Calu3 (cell line): ENCODE measurements at regions not wholly inside any gene's neighbourhood (a gene's known extent, or its start where the extent isn't known, plus 50 kb on each side); places are given as distances from the start of the nearest gene placed in this dataset.

Experiments used
- BruUV-seq: library from RNA; stranded (reverse); fragments of 400-500 nt; replicated peaks from 2 replicates; lab custom pipeline; 2021; lab: Mats Ljungman, UMichigan
- CTCF ChIA-PET: fragments of 300-600 bp; sonication (Branson Sonifier 250); formaldehyde crosslinking; loops from one replicate; lab custom pipeline; 2022; ENCODE audit warnings: antibody characterized with exemption; lab: Charles Lee
- DNase-seq: peaks from one replicate; pipeline ENCODE4 v3.0.0; 2022
- H3K27ac Mint-ChIP-seq: one replicate; pipeline ENCODE4 v1.8.0; 2022; ENCODE audit warnings: mixed read lengths; ENCODE audit not compliant: unreplicated experiment
- H3K27me3 Mint-ChIP-seq: one replicate; pipeline ENCODE4 v1.8.0; 2022; ENCODE audit warnings: mixed read lengths; ENCODE audit not compliant: unreplicated experiment
- H3K36me3 Mint-ChIP-seq: one replicate; pipeline ENCODE4 v1.8.0; 2022; ENCODE audit warnings: mild to moderate bottlenecking, moderate library complexity, mixed read lengths; ENCODE audit not compliant: insufficient read depth, unreplicated experiment
- H3K4me1 Mint-ChIP-seq: one replicate; pipeline ENCODE4 v1.8.0; 2022; ENCODE audit warnings: mild to moderate bottlenecking, low read depth, mixed read lengths; ENCODE audit not compliant: unreplicated experiment
- H3K4me3 Mint-ChIP-seq: one replicate; pipeline ENCODE4 v1.8.0; 2022; ENCODE audit warnings: mild to moderate bottlenecking, low read depth, moderate library complexity, mixed read lengths; ENCODE audit not compliant: unreplicated experiment
- H3K9me3 Mint-ChIP-seq: one replicate; pipeline ENCODE4 v1.8.0; 2022; ENCODE audit warnings: low read depth, mixed read lengths; ENCODE audit not compliant: unreplicated experiment
- CTCF ChIP-seq: fragments of 200-600 bp; IDR thresholded peaks from one replicate; pipeline ENCODE4 v1.8.0; 2022; ENCODE audit warnings: antibody characterized with exemption; ENCODE audit not compliant: unreplicated experiment
- intact Hi-C: fragments of 100-400 bp; cut with micrococcal nuclease; formaldehyde crosslinking; loops from one replicate; pipeline ENCODE4 v1.10.0; 2022; ENCODE audit not compliant: unreplicated experiment

- H3K27me3 Mint-ChIP-seq, result no peaks in the 10 kb centered on the region
- DNase-seq, result no peak
- H3K27ac Mint-ChIP-seq, result no peak overlapping the region
- intact Hi-C loops, result loop anchor here (10.0 kb wide), 1 partner anchor 1122 kb away; no protein-coding TSS in a partner anchor
- H3K4me3 Mint-ChIP-seq, result no peak overlapping the region
- no TSS peak for BruUV-seq
- no peaks in the 10 kb centered on the region for H3K9me3 Mint-ChIP-seq
- H3K36me3 Mint-ChIP-seq, result no peaks in the 10 kb centered on the region
- H3K4me1 Mint-ChIP-seq, result no peaks in the 10 kb centered on the region
- no peak for TF ChIP-seq CTCF
- CTCF ChIA-PET, result interaction anchor here (0.6 to 0.7 kb wide), 2 partner anchors 69 to 1058 kb away, joined by 7 read pairs; no protein-coding TSS in a partner anchor
Observed at GRCh38 chr2:183242937-183243336, 118.7 kb downstream of the NUP35 start.

GRCh38 chr2:183243758-183244157 lies 119.5 kb downstream of the NUP35 start:
- H3K27me3 Mint-ChIP-seq, result no peaks in the 10 kb centered on the region
- no peaks in the 10 kb centered on the region for H3K4me1 Mint-ChIP-seq
- H3K36me3 Mint-ChIP-seq, result no peaks in the 10 kb centered on the region
- no TSS peak for BruUV-seq
- no peak for TF ChIP-seq CTCF
- no peak overlapping the region for H3K4me3 Mint-ChIP-seq
- CTCF ChIA-PET, result no interaction called here
- intact Hi-C loops, result loop anchor here (10.0 kb wide), 1 partner anchor 1121 kb away; no protein-coding TSS in a partner anchor
- H3K9me3 Mint-ChIP-seq, result no peaks in the 10 kb centered on the region
- H3K27ac Mint-ChIP-seq, result no peak overlapping the region
- DNase-seq, result no peak

- no TSS peak for BruUV-seq
- Mint-ChIP-seq H3K36me3 (no peaks in the 10 kb centered on the region), H3K9me3 (no peaks in the 10 kb centered on the region), H3K4me1 (no peaks in the 10 kb centered on the region), H3K27me3 (no peaks in the 10 kb centered on the region), H3K27ac (no peak overlapping the region), H3K4me3 (no peak overlapping the region)
- no peak for TF ChIP-seq CTCF
- no peak for DNase-seq
- intact Hi-C loops, result loop anchor here (10.0 kb wide), 1 partner anchor 1120 kb away; no protein-coding TSS in a partner anchor
- CTCF ChIA-PET, result no interaction called here
Observed at GRCh38 chr2:183244300-183244844, 120.1 kb downstream of the NUP35 start.

GRCh38 chr2:183248866-183249567 lies 124.8 kb downstream of the NUP35 start:
- intact Hi-C loops, result loop anchor here (5.0 to 10.0 kb wide), 2 partner anchors 113 to 1116 kb away; no protein-coding TSS in a partner anchor
- H3K27ac Mint-ChIP-seq, result no peak overlapping the region

More at GRCh38 chr2:183248866-183249567, 124.8 kb downstream of the NUP35 start:
- DNase-seq, result no peak
- Mint-ChIP-seq H3K4me3 (no peak overlapping the region), H3K27me3 (no peaks in the 10 kb centered on the region), H3K9me3 (no peaks in the 10 kb centered on the region), H3K4me1 (no peaks in the 10 kb centered on the region), H3K36me3 (no peaks in the 10 kb centered on the region)
- no TSS peak for BruUV-seq
- CTCF ChIA-PET, result interaction anchor here (0.5 to 0.6 kb wide), 4 partner anchors 110 to 1848 kb away, joined by 3 to 6 read pairs (median 3); no protein-coding TSS in a partner anchor
- TF ChIP-seq CTCF, result peak; percentile 37
